Esophagus squamous epithelium (tissue), 4 donors: ENCODE measurements at regions not wholly inside any gene's neighbourhood (a gene's known extent, or its start where the extent isn't known, plus 50 kb on each side); places are given as distances from the start of the nearest gene placed in this dataset.

ENCODE experiments used
- CTCF ChIP-seq, 6 experiments: fragments of 450-650 bp in 4 of 6; fragments of 200-600 bp in 2 of 6; sonication (generic) in 2 of 6; IDR thresholded peaks; one replicate each; pipeline ENCODE4 v1.5.1; 2016 to 2019; ENCODE audit warnings: antibody characterized with exemption in 6 of 6, mild to moderate bottlenecking in 4 of 6, moderate library complexity in 4 of 6
- POLR2A ChIP-seq, 4 donors: fragments of 450-650 bp; IDR thresholded peaks; one replicate each; pipeline ENCODE4 v1.6.1; 2017; ENCODE audit warnings: antibody characterized with exemption in 4 of 4, mild to moderate bottlenecking in 4 of 4, moderate library complexity in 3 of 4

- TF ChIP-seq CTCF (IDR thresholded peaks at IDR 0.05) (no peak), POLR2A (IDR thresholded peaks at IDR 0.05) (no peak)
Observed at GRCh38 chr5:63894690-63895089, 67.6 kb downstream of the HTR1A start.
